ENCODE measurements at regions not wholly inside any gene's neighbourhood (a gene's known extent, or its start where the extent isn't known, plus 50 kb on each side); places are given as distances from the start of the nearest gene placed in this dataset.
"Not testable (repeated sequence)": the region's sequence is repeated elsewhere in the genome, so short reads cannot be mapped to it uniquely, and the experiment has no call there.

GRCh38 chr9:41772541-41772940, 356.7 kb downstream of the CNTNAP3B start:
- ATAC-seq; DNase-seq (ENCODE audit: low spot score): not testable (repeated sequence)

GRCh38 chr9:41771693-41772092, 357.5 kb downstream of the CNTNAP3B start:
- not testable (repeated sequence) for ATAC-seq; DNase-seq (ENCODE audit: low spot score)

- ATAC-seq; DNase-seq (ENCODE audit: low spot score): not testable (repeated sequence)
Measured at GRCh38 chr9:41754822-41755221, 374.4 kb downstream of the CNTNAP3B start.

GRCh38 chr9:41754403-41754802, 374.8 kb downstream of the CNTNAP3B start:
- ATAC-seq; DNase-seq (ENCODE audit: low spot score): not testable (repeated sequence)

- DNase-seq (ENCODE audit: low spot score); ATAC-seq: not testable (repeated sequence)
Measured at GRCh38 chr9:41741897-41742296, 387.3 kb downstream of the CNTNAP3B start.

GRCh38 chr9:41741173-41741572, 388.1 kb downstream of the CNTNAP3B start:
- DNase-seq (ENCODE audit: low spot score); ATAC-seq: not testable (repeated sequence)

GRCh38 chr9:41738681-41739080, 390.5 kb downstream of the CNTNAP3B start:
- not testable (repeated sequence) for DNase-seq (ENCODE audit: low spot score); ATAC-seq

- DNase-seq (ENCODE audit: low spot score); ATAC-seq: not testable (repeated sequence)
Measured at GRCh38 chr9:41699190-41699589, 430.0 kb downstream of the CNTNAP3B start.

GRCh38 chr9:41697080-41697479, 432.1 kb downstream of the CNTNAP3B start:
- ATAC-seq: not testable (repeated sequence)

GRCh38 chr9:41679312-41679711, 449.9 kb downstream of the CNTNAP3B start:
- not testable (repeated sequence) for ATAC-seq; DNase-seq (ENCODE audit: low spot score)

More at GRCh38 chr9:41697080-41697479, 432.1 kb downstream of the CNTNAP3B start:
- not testable (repeated sequence) for DNase-seq (ENCODE audit: low spot score)

- DNase-seq (ENCODE audit: low spot score); ATAC-seq: not testable (repeated sequence)
Measured at GRCh38 chr9:41663497-41664036, 465.7 kb downstream of the CNTNAP3B start.

GRCh38 chr9:41658706-41659105, 469.6 kb upstream of the ZNG1F start:
- ATAC-seq; DNase-seq (ENCODE audit: low spot score): not testable (repeated sequence)

GRCh38 chr9:41658116-41658515, 469.0 kb upstream of the ZNG1F start:
- DNase-seq (ENCODE audit: low spot score); ATAC-seq: not testable (repeated sequence)

GRCh38 chr9:41657141-41657540, 468.0 kb upstream of the ZNG1F start:
- ATAC-seq; DNase-seq (ENCODE audit: low spot score): not testable (repeated sequence)

- DNase-seq (ENCODE audit: low spot score): not testable (repeated sequence)
Measured at GRCh38 chr9:41655071-41655554, 466.0 kb upstream of the ZNG1F start.

GRCh38 chr9:41654349-41654748, 465.2 kb upstream of the ZNG1F start:
- ATAC-seq; DNase-seq (ENCODE audit: low spot score): not testable (repeated sequence)

More at GRCh38 chr9:41655071-41655554, 466.0 kb upstream of the ZNG1F start:
- not testable (repeated sequence) for ATAC-seq

GRCh38 chr9:41653560-41654340, 464.6 kb upstream of the ZNG1F start:
- not testable (repeated sequence) for ATAC-seq; DNase-seq (ENCODE audit: low spot score)

- ATAC-seq; DNase-seq (ENCODE audit: low spot score): not testable (repeated sequence)
Measured at GRCh38 chr9:41652800-41653199, 463.7 kb upstream of the ZNG1F start.

- not testable (repeated sequence) for ATAC-seq; DNase-seq (ENCODE audit: low spot score)
Measured at GRCh38 chr9:41652100-41652713, 463.1 kb upstream of the ZNG1F start.

GRCh38 chr9:41650086-41650485, 461.0 kb upstream of the ZNG1F start:
- ATAC-seq; DNase-seq (ENCODE audit: low spot score): not testable (repeated sequence)

- not testable (repeated sequence) for ATAC-seq; DNase-seq (ENCODE audit: low spot score)
Measured at GRCh38 chr9:41648564-41648963, 459.4 kb upstream of the ZNG1F start.
